Astrocyte of the spinal cord (primary cell): ENCODE measurements at regions not wholly inside any gene's neighbourhood (a gene's known extent, or its start where the extent isn't known, plus 50 kb on each side); places are given as distances from the start of the nearest gene placed in this dataset.
"Not testable (repeated sequence)": the region's sequence is repeated elsewhere in the genome, so short reads cannot be mapped to it uniquely, and the experiment has no call there.

Experiments used
- DNase-seq: peaks from one replicate; pipeline ENCODE4 v3.0.0; 2011; ENCODE audit warnings: low read depth, low spot score
- H3K4me3 ChIP-seq: 2 replicates; pipeline ENCODE4 v1.5.1; 2011; ENCODE audit warnings: low read depth, mild to moderate bottlenecking, low read length, moderate library complexity
- in situ Hi-C: cut with HindIII; loops from 2 replicates; pipeline ENCODE4 v1.10.0; 2017; ENCODE audit warnings: low sequenced_read_pairs
- TF ChIP-seq, protein P1 (sequence below): IDR thresholded peaks from 2 replicates; pipeline ENCODE4 v1.5.1; 2012; ENCODE audit warnings: low read depth, mild to moderate bottlenecking, low read length, inconsistent platforms

DNA sequence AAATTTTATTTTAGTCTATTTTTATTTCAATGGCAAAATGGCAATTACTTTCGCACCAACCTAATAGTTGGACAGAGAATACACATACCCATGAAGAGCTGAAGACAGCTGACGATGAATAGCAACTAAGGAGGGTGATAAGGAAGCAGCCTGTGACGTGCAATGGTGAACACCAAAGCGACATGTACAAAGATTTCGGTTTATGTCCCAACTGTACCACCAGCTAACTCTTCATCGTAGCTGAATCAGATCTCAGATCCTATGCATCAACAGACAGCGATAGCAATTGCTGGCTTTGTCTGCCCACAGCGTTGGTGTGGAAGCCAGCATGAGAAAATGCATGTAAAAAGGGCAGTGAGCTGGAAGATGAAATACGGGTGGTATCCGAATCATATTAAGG, 130.6 kb upstream of the ANKH start:
- no peak for DNase-seq
- TF ChIP-seq, protein P1, sequence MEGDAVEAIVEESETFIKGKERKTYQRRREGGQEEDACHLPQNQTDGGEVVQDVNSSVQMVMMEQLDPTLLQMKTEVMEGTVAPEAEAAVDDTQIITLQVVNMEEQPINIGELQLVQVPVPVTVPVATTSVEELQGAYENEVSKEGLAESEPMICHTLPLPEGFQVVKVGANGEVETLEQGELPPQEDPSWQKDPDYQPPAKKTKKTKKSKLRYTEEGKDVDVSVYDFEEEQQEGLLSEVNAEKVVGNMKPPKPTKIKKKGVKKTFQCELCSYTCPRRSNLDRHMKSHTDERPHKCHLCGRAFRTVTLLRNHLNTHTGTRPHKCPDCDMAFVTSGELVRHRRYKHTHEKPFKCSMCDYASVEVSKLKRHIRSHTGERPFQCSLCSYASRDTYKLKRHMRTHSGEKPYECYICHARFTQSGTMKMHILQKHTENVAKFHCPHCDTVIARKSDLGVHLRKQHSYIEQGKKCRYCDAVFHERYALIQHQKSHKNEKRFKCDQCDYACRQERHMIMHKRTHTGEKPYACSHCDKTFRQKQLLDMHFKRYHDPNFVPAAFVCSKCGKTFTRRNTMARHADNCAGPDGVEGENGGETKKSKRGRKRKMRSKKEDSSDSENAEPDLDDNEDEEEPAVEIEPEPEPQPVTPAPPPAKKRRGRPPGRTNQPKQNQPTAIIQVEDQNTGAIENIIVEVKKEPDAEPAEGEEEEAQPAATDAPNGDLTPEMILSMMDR, result no peak
- H3K4me3 ChIP-seq, result no peak overlapping the region
- in situ Hi-C loops, result no loop called here

DNA sequence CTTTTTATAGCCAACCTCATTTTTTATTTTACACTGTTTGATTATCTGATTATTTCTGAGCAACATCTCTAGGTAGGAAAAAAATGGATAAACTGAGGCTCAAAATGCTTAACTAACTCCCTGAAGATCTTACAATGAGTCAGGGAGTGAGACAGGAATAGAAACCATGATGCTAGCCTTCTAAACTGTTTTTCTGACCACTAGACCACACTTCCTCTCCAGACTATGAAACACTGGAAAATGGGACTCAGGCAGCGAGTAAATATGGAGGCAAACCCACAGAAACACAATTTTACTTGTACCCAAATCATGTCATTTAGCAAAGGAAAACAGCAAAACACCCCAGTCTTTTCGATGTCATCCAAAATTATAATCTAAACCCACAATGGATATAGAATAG, 129.9 kb upstream of the ANKH start:
- no peak for DNase-seq
- in situ Hi-C loops, result no loop called here
- TF ChIP-seq, protein P1, result no peak
- H3K4me3 ChIP-seq, result no peak overlapping the region

DNA sequence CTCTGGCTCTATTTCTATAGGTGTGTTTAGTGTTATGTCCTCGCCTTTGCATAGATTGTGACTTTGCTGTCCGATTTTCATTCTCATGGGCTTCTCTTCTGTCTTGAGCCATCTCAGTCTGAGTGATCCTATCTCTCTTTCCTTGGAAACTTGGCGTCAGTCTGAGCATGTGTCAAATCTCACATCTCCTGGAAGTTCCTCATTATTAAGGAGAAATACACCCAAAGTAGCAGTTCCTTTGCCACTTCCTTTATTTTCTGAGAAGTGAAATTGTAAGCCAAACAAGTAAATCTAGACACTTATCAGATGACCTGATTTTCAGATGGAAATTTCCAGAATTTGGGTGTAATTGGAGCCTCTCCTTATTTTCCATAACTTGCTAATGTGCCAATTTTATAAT, 126.9 kb upstream of the ANKH start:
- in situ Hi-C loops, result no loop called here
- DNase-seq, result no peak
- TF ChIP-seq, protein P1, result no peak
- H3K4me3 ChIP-seq, result no peak overlapping the region

DNA sequence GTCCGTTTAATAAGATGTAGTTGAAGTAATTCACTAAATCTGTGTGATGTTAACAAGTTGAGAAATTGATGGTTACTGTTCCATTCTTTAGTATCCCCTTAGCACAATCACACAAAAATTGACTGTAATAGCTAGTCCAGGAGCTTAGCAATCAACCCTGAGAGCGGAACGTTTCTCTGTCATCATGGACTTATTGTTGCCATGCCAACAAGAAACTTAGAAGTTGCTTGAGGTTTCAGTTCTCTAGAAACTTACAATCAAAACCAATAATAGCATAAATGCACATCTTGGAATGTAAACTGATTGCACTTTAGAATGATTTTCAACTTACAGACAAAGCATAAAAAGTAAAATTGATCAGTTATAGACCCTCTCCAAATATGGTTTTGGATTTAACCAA, 125.4 kb upstream of the ANKH start:
- TF ChIP-seq, protein P1, result no peak
- no peak for DNase-seq
- in situ Hi-C loops, result no loop called here
- no peak overlapping the region for H3K4me3 ChIP-seq

DNA sequence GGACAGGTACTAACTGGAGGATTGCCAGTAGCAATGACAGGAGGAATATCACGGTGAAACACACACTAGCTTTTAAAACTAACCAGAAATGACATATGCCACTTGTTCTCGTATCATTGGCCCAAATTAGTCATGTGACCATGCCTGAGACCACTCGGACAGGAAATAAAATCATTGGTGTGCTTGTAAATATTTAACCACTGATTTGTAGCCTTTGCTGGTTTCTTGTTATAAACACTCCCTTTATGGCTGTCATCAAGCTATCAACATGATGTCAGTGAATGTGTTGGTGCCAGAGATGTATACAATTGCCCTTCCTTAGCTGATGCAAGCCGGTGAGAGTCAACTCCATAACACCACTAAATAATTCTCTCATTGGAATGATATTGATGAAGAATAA, 123.7 kb upstream of the ANKH start:
- H3K4me3 ChIP-seq, result no peak overlapping the region
- TF ChIP-seq, protein P1, result no peak
- in situ Hi-C loops, result no loop called here
- DNase-seq, result no peak

DNA sequence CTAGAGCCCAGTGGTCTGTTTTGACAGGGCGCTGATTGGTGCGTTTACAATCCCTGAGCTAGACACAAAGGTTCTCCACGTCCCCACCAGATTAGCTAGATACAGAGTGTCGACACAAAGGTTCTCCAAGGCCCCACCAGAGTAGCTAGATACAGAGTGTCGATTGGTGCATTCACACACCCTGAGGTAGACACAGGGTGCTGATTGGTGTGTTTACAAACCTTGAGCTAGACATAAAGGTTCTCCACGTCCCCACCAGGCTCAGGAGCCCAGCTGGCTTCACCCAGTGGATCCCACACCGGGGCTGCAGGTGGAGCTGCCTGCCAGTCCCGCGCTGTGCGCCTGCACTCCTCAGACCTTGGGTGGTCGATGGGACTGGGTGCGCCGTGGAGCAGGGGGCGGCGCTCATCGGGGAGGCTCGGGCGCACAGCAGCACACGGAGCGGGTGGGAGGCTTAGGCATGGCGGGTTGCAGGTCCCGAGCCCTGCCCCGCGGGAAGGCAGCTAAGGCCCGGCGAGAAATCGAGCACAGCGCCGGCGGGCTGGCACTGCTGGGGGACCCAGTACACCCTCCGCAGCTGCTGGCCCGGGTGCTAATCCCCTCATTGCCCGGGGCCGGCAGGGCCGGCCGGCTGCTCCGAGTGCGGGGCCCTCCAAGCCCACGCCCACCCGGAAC, 122.0 kb upstream of the ANKH start:
- DNase-seq, H3K4me3 ChIP-seq, in situ Hi-C loops: not testable (repeated sequence)

DNA sequence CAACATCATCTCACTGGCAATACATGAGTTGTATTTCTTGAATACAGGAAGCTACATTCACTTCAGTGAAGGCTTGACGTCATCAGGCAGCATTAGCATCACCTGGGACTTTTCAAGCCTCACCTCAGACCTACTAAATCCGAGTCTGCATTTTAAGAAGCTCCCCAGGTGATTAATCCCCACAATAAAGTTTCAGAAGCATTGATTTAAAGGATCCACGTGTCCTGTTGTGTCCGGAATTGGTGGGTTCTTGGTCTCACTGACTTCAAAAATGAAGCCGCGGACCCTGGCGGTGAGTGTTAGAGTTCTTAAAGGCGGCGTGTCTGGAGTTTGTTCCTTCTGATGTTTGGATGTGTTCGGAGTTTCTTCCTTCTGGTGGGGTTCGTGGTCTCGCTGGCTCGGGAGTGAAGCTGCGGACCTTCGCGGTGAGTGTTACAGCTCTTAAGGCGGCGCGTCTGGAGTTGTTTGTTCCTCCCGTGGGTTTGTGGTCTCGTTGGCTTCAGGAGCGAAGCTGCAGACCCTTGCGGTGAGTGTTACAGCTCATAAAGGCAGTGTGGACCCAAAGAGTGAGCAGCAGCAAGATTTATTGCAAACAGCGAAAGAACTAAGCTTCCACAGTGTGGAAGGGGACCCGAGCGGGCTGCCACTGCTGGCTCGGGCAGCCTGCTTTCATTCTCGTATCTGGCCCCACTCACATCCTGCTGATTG, 121.3 kb upstream of the ANKH start:
- in situ Hi-C loops, DNase-seq, H3K4me3 ChIP-seq: not testable (repeated sequence)
